ENCODE measurements at regions not wholly inside any gene's neighbourhood (a gene's known extent, or its start where the extent isn't known, plus 50 kb on each side); places are given as distances from the start of the nearest gene placed in this dataset.
A peak's percentile ranks its signal among the peaks of the same experiment; 100 is the strongest.
"Not testable (repeated sequence)": the region's sequence is repeated elsewhere in the genome, so short reads cannot be mapped to it uniquely, and the experiment has no call there.

DNA sequence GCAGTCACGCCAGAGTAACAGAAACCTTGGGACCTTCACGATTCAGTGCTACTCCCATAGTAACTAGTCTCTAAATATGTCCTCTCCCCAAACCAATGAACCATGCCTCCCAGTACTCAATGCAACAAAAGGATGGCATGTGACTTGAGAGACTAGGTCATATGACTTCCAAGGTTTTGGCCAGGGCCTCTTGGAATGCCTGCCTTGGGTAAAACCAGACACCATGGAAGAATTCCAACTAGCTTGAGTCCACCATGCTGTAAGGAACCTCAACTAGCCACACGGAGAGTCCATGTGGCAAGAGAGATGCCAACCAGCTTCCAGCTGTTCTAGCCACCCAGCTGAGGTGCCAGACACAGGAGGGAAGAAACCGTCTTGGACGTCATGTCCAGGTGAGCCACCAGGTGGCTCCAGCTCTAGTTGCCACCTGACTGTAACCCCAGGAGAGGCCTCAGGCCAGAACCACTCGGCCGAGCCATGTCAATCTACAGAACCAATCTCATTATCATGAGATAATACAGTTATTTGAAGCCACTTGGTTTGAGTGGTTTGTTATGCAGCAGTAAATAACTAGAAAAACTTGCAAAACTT, 115.0 kb downstream of the SYF2 start:
- ATAC-seq (ENCODE audit: low read depth) (no peak), DNase-seq (peak; percentile 43)

DNA sequence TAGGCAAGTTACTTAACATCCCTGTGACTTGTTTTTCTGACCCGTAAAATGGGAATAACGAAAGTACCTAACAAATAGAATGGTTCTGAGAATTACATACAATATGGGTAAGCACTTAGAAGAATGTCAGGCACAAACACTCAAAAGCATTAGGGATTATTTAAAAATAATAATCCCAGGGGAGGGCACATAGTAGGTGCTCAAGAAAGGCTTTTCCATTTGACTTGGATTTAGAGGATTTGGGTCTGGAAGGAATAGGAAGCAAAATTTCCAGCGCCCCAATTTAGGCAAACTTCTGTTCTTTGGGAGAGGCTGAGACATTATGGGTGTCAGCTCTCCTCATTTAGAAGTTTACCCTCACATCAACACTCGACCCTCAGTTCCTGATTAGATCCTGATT, 115.5 kb downstream of the SYF2 start:
- peaks cover 21% of the 10 kb centered on the region for H3K27me3 Mint-ChIP-seq
- no peak for ATAC-seq (ENCODE audit: low read depth)
- peaks cover 6% of the 10 kb centered on the region for H3K4me1 Mint-ChIP-seq
- POLR2A ChIA-PET = no interaction called here
- Histone ChIP-seq H3K27ac (ENCODE audit: low read length in 2 of 2) (no peak overlapping the region), H3K36me3 (replicated peaks in 1 of 2; ENCODE audit: control extremely low read depth in 1 of 2, control insufficient read depth in 1 of 2, extremely low read depth in 1 of 2, insufficient read depth in 2 of 2, low read length in 1 of 2) (no peaks in the 10 kb centered on the region), H3K9ac (ENCODE audit: low read length) (no peak overlapping the region), H4K20me1 (ENCODE audit: control insufficient read depth, insufficient read depth, low read length, poor library complexity, severe bottlenecking) (no peaks in the 10 kb centered on the region), H3K27me3 (replicated peaks in 1 of 4; ENCODE audit: control extremely low read depth in 1 of 4, control insufficient read depth in 3 of 4, insufficient read depth in 4 of 4, low read length in 3 of 4) (peaks cover 0 to 11% (median 2%) of the 10 kb centered on the region in 4 experiments), H3K79me2 (ENCODE audit: control insufficient read depth, insufficient read depth, low read length) (no peaks in the 10 kb centered on the region), H3K4me3 (ENCODE audit: control extremely low read depth in 1 of 5, extremely low read depth in 1 of 5, insufficient read depth in 1 of 5, low read depth in 2 of 5, low read length in 4 of 5) (no peak overlapping the region), H3K9me3 (ENCODE audit: control extremely low read depth in 1 of 3, control insufficient read depth in 2 of 3, insufficient read depth in 1 of 3, low read length in 2 of 3) (peaks cover 0 to 5% (median 0%) of the 10 kb centered on the region in 3 donors), H2AFZ (ENCODE audit: insufficient read depth, low read depth, low read length, poor library complexity, severe bottlenecking) (no peak overlapping the region), H3K4me2 (replicated peaks; ENCODE audit: low read depth, low read length, poor library complexity, severe bottlenecking) (no peak overlapping the region), H3K4me1 (ENCODE audit: control insufficient read depth in 2 of 2, insufficient read depth in 2 of 2, low read length in 2 of 2) (peaks cover 0 to 4% of the 10 kb centered on the region in 2 donors)
- intact Hi-C loops (cut with micrococcal nuclease) = no loop called here
- H3K9me3 Mint-ChIP-seq (ENCODE audit: insufficient read depth) = no peaks in the 10 kb centered on the region
- H3K4me3 Mint-ChIP-seq = no peak overlapping the region
- DNase-seq = no peak
- CTCF ChIA-PET = interaction anchor here (0.6 to 1.1 kb wide), 3 partner anchors 89 to 552 kb away, joined by 3 to 4 read pairs (median 3); no protein-coding TSS in a partner anchor
- no peak overlapping the region for H3K27ac Mint-ChIP-seq
- TF ChIP-seq, protein P1, sequence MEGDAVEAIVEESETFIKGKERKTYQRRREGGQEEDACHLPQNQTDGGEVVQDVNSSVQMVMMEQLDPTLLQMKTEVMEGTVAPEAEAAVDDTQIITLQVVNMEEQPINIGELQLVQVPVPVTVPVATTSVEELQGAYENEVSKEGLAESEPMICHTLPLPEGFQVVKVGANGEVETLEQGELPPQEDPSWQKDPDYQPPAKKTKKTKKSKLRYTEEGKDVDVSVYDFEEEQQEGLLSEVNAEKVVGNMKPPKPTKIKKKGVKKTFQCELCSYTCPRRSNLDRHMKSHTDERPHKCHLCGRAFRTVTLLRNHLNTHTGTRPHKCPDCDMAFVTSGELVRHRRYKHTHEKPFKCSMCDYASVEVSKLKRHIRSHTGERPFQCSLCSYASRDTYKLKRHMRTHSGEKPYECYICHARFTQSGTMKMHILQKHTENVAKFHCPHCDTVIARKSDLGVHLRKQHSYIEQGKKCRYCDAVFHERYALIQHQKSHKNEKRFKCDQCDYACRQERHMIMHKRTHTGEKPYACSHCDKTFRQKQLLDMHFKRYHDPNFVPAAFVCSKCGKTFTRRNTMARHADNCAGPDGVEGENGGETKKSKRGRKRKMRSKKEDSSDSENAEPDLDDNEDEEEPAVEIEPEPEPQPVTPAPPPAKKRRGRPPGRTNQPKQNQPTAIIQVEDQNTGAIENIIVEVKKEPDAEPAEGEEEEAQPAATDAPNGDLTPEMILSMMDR (IDR thresholded peaks at IDR 0.05) = no peak
- no peak for TF ChIP-seq EZH2 (IDR thresholded peaks at IDR 0.05; ENCODE audit: borderline replicate concordance, insufficient read depth, low read depth, low read length, poor library complexity, severe bottlenecking)
- WGBS (ENCODE audit: insufficient coverage) = 71% methylated on average over 1 of the region's 4 CpGs

More for the DNA sequence above, 115.0 kb downstream of the SYF2 start:
- TF ChIP-seq EZH2 (IDR thresholded peaks at IDR 0.05; ENCODE audit: borderline replicate concordance, insufficient read depth, low read depth, low read length, poor library complexity, severe bottlenecking) = no peak
- TF ChIP-seq, protein P1 (IDR thresholded peaks at IDR 0.05) = peak; percentile 39
- ChIA-PET POLR2A (no interaction called here), CTCF (interaction anchor here (1.1 kb wide), 2 partner anchors 88 to 269 kb away, joined by 3 to 4 read pairs; no protein-coding TSS in a partner anchor)
- 81% methylated on average over 5 of the region's 7 CpGs for WGBS (ENCODE audit: insufficient coverage)
- H3K9me3 ChIP-seq (ENCODE audit: control extremely low read depth in 1 of 3, control insufficient read depth in 2 of 3, insufficient read depth in 1 of 3, low read length in 2 of 3) = peaks cover 0 to 5% (median 0%) of the 10 kb centered on the region in 3 donors
- Mint-ChIP-seq H3K27me3 (peaks cover 21% of the 10 kb centered on the region), H3K9me3 (ENCODE audit: insufficient read depth) (no peaks in the 10 kb centered on the region), H3K4me1 (peaks cover 6% of the 10 kb centered on the region), H3K27ac (no peak overlapping the region), H3K4me3 (no peak overlapping the region)
- no peaks in the 10 kb centered on the region for H3K79me2 ChIP-seq (ENCODE audit: control insufficient read depth, insufficient read depth, low read length)
- H3K4me2 ChIP-seq (replicated peaks; ENCODE audit: low read depth, low read length, poor library complexity, severe bottlenecking) = no peak overlapping the region
- H3K27me3 ChIP-seq (replicated peaks in 1 of 4; ENCODE audit: control extremely low read depth in 1 of 4, control insufficient read depth in 3 of 4, insufficient read depth in 4 of 4, low read length in 3 of 4) = peaks cover 0 to 11% (median 2%) of the 10 kb centered on the region in 4 experiments
- H3K4me3 ChIP-seq (ENCODE audit: control extremely low read depth in 1 of 5, extremely low read depth in 1 of 5, insufficient read depth in 1 of 5, low read depth in 2 of 5, low read length in 4 of 5) = no peak overlapping the region
- intact Hi-C loops (cut with micrococcal nuclease) = no loop called here
- H3K36me3 ChIP-seq (replicated peaks in 1 of 2; ENCODE audit: control extremely low read depth in 1 of 2, control insufficient read depth in 1 of 2, extremely low read depth in 1 of 2, insufficient read depth in 2 of 2, low read length in 1 of 2) = no peaks in the 10 kb centered on the region
- no peak overlapping the region for H3K27ac ChIP-seq (ENCODE audit: low read length in 2 of 2)
- H2AFZ ChIP-seq (ENCODE audit: insufficient read depth, low read depth, low read length, poor library complexity, severe bottlenecking) = no peak overlapping the region
- no peak overlapping the region for H3K9ac ChIP-seq (ENCODE audit: low read length)
- H4K20me1 ChIP-seq (ENCODE audit: control insufficient read depth, insufficient read depth, low read length, poor library complexity, severe bottlenecking) = no peaks in the 10 kb centered on the region
- peaks cover 0 to 4% of the 10 kb centered on the region in 2 donors for H3K4me1 ChIP-seq (ENCODE audit: control insufficient read depth in 2 of 2, insufficient read depth in 2 of 2, low read length in 2 of 2)

DNA sequence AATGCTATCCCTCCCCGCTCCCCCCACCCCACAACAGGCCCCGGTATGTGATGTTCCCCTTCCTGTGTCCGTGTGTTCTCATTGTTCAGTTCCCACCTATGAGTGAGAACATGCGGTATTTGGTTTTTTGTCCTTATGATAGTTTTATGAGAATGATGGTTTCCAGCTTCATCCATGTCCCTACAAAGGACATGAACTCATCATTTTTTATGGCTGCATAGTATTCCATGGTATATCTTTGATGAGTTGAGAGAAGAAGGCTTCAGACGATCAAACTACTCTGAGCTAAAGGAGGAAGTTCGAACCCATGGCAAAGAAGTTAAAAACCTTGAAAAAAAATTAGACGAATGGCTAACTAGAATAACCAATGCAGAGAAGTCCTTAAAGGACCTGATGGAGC, 116.2 kb downstream of the SYF2 start:
- H3K27ac Mint-ChIP-seq = not testable (repeated sequence)
- WGBS (ENCODE audit: insufficient coverage) = no CpG with 5 or more reads among the region's 7 CpGs

More for the DNA sequence above, 116.2 kb downstream of the SYF2 start:
- H3K4me2 ChIP-seq (replicated peaks; ENCODE audit: low read depth, low read length, poor library complexity, severe bottlenecking); intact Hi-C loops (cut with micrococcal nuclease); H3K9me3 ChIP-seq (ENCODE audit: control extremely low read depth in 1 of 3, control insufficient read depth in 2 of 3, insufficient read depth in 1 of 3, low read length in 2 of 3); POLR2A ChIA-PET; ATAC-seq (ENCODE audit: low read depth); DNase-seq; H3K79me2 ChIP-seq (ENCODE audit: control insufficient read depth, insufficient read depth, low read length); H3K9me3 Mint-ChIP-seq (ENCODE audit: insufficient read depth); H4K20me1 ChIP-seq (ENCODE audit: control insufficient read depth, insufficient read depth, low read length, poor library complexity, severe bottlenecking); H3K27ac ChIP-seq (ENCODE audit: low read length in 2 of 2); H2AFZ ChIP-seq (ENCODE audit: insufficient read depth, low read depth, low read length, poor library complexity, severe bottlenecking); H3K4me3 Mint-ChIP-seq; H3K4me1 ChIP-seq (ENCODE audit: control insufficient read depth in 2 of 2, insufficient read depth in 2 of 2, low read length in 2 of 2); H3K9ac ChIP-seq (ENCODE audit: low read length); H3K36me3 ChIP-seq (replicated peaks in 1 of 2; ENCODE audit: control extremely low read depth in 1 of 2, control insufficient read depth in 1 of 2, extremely low read depth in 1 of 2, insufficient read depth in 2 of 2, low read length in 1 of 2); H3K4me3 ChIP-seq (ENCODE audit: control extremely low read depth in 1 of 5, extremely low read depth in 1 of 5, insufficient read depth in 1 of 5, low read depth in 2 of 5, low read length in 4 of 5); H3K4me1 Mint-ChIP-seq: not testable (repeated sequence)
- CTCF ChIA-PET = interaction anchor here (0.6 to 1.4 kb wide), 2 partner anchors 14 to 552 kb away, joined by 3 read pairs; no protein-coding TSS in a partner anchor
- H3K27me3 ChIP-seq (replicated peaks in 1 of 4; ENCODE audit: control extremely low read depth in 1 of 4, control insufficient read depth in 3 of 4, insufficient read depth in 4 of 4, low read length in 3 of 4) = peaks cover 0 to 11% (median 2%) of the 10 kb centered on the region in 4 experiments
- H3K27me3 Mint-ChIP-seq = peaks cover 21% of the 10 kb centered on the region
